Breast epithelium (tissue), 4 donors: ENCODE measurements at regions not wholly inside any gene's neighbourhood (a gene's known extent, or its start where the extent isn't known, plus 50 kb on each side); places are given as distances from the start of the nearest gene placed in this dataset.
"Not testable (repeated sequence)": the region's sequence is repeated elsewhere in the genome, so short reads cannot be mapped to it uniquely, and the experiment has no call there.

ENCODE experiments used
- DNase-seq, 2 donors: peaks; one replicate each; pipeline ENCODE4 v3.0.0-alpha.2; 2019; ENCODE audit warnings: low spot score in 2 of 2
- H3K27ac ChIP-seq, 2 donors: fragments of 200-600 bp; sonication (generic) in 1 of 2; one replicate each; pipeline ENCODE4 v1.5.1; 2016 to 2019; ENCODE audit warnings: mild to moderate bottlenecking in 1 of 2
- H3K27me3 ChIP-seq, 2 donors: fragments of 200-600 bp; sonication (generic) in 1 of 2; one replicate each; pipeline versions ENCODE4 v1.5.1 to v1.6.0; 2017 to 2019; ENCODE audit warnings: control low read depth in 1 of 2, mild to moderate bottlenecking in 1 of 2
- H3K36me3 ChIP-seq: fragments of 200-600 bp; one replicate; pipeline ENCODE4 v1.5.1; 2019
- H3K4me1 ChIP-seq, 2 donors: fragments of 200-600 bp; sonication (generic); one replicate each; pipeline ENCODE4 v1.5.1; 2016 to 2019; ENCODE audit warnings: control low read depth in 1 of 2
- H3K4me3 ChIP-seq, 3 donors: fragments of 200-600 bp; sonication (generic); 1 replicate in 2 of 3; 2 replicates in 1 of 3; pipeline ENCODE4 v1.5.1; 2016 to 2019; ENCODE audit warnings: mild to moderate bottlenecking in 3 of 3, moderate library complexity in 2 of 3
- H3K9me3 ChIP-seq, 2 donors: fragments of 200-600 bp; sonication (generic) in 1 of 2; one replicate each; pipeline ENCODE4 v1.5.1; 2016 to 2019; ENCODE audit warnings: control low read depth in 1 of 2
- CTCF ChIP-seq, 3 donors: fragments of 450-650 bp; IDR thresholded peaks; one replicate each; pipeline ENCODE4 v1.5.1; 2016 to 2017; ENCODE audit warnings: antibody characterized with exemption in 3 of 3, mild to moderate bottlenecking in 3 of 3, moderate library complexity in 3 of 3
- POLR2A ChIP-seq: fragments of 450-650 bp; IDR thresholded peaks from one replicate; pipeline ENCODE4 v1.6.1; 2016; ENCODE audit warnings: antibody characterized with exemption, mild to moderate bottlenecking, moderate library complexity
- POLR2AphosphoS5 ChIP-seq, 3 donors: sonication (generic); formaldehyde crosslinking; IDR thresholded peaks; one replicate each; pipeline ENCODE4 v1.6.1; 2017; ENCODE audit warnings: antibody characterized with exemption in 3 of 3
- intact Hi-C: fragments of 100-400 bp; cut with DNase I; formaldehyde crosslinking; loops from one replicate; pipeline ENCODE4 v1.15.1; 2023; ENCODE audit warnings: low total_unique reads

GRCh38 chr14:29403091-29403490 is 524.6 kb downstream of the PRKD1 start:
- no peaks in the 10 kb centered on the region for H3K36me3 ChIP-seq
- no peak overlapping the region for H3K27ac ChIP-seq
- H3K27me3 ChIP-seq, result no peaks in the 10 kb centered on the region
- H3K4me3 ChIP-seq, result no peak overlapping the region
- TF ChIP-seq POLR2A, result no peak
- TF ChIP-seq POLR2AphosphoS5 (IDR thresholded peaks at IDR 0.05), result no peak
- intact Hi-C loops, result no loop called here
- H3K4me1 ChIP-seq, result no peaks in the 10 kb centered on the region
- no peak for DNase-seq
- peaks cover 0 to 15% of the 10 kb centered on the region in 2 donors for H3K9me3 ChIP-seq

- no peaks in the 10 kb centered on the region for H3K4me1 ChIP-seq
- no peak for DNase-seq
- H3K27me3 ChIP-seq, result no peaks in the 10 kb centered on the region
- H3K9me3 ChIP-seq, result peaks cover 0 to 20% of the 10 kb centered on the region in 2 donors
- intact Hi-C loops, result loop anchor here (10.0 kb wide), 1 partner anchor 1024 kb away; no protein-coding TSS in a partner anchor
- no peak overlapping the region for H3K4me3 ChIP-seq
- no peaks in the 10 kb centered on the region for H3K36me3 ChIP-seq
- H3K27ac ChIP-seq, result no peak overlapping the region
- TF ChIP-seq POLR2AphosphoS5 (IDR thresholded peaks at IDR 0.05), result no peak
- no peak for TF ChIP-seq POLR2A
- TF ChIP-seq CTCF (IDR thresholded peaks at IDR 0.05), result no peak
Observed at GRCh38 chr14:29410581-29410980, 517.1 kb downstream of the PRKD1 start.

GRCh38 chr14:29414931-29415330 is 512.7 kb downstream of the PRKD1 start:
- H3K4me3 ChIP-seq, H3K27ac ChIP-seq, H3K9me3 ChIP-seq, H3K36me3 ChIP-seq, DNase-seq, H3K4me1 ChIP-seq, H3K27me3 ChIP-seq: not testable (repeated sequence)
- intact Hi-C loops, result loop anchor here (10.0 kb wide), 1 partner anchor 1020 kb away; no protein-coding TSS in a partner anchor

- intact Hi-C loops, result loop anchor here (10.0 kb wide), 1 partner anchor 1015 kb away; no protein-coding TSS in a partner anchor
- Histone ChIP-seq H3K27me3 (no peaks in the 10 kb centered on the region), H3K9me3 (no peaks in the 10 kb centered on the region), H3K36me3 (no peaks in the 10 kb centered on the region), H3K4me1 (no peaks in the 10 kb centered on the region), H3K27ac (no peak overlapping the region), H3K4me3 (no peak overlapping the region)
- TF ChIP-seq POLR2AphosphoS5 (IDR thresholded peaks at IDR 0.05), result no peak
- TF ChIP-seq POLR2A, result no peak
- no peak for TF ChIP-seq CTCF (IDR thresholded peaks at IDR 0.05)
- no peak for DNase-seq
Observed at GRCh38 chr14:29419736-29420135, 507.9 kb downstream of the PRKD1 start.

- H3K4me1 ChIP-seq, result no peaks in the 10 kb centered on the region
- no peaks in the 10 kb centered on the region for H3K36me3 ChIP-seq
- intact Hi-C loops, result no loop called here
- no peaks in the 10 kb centered on the region for H3K9me3 ChIP-seq
- DNase-seq, result no peak
- H3K4me3 ChIP-seq, result no peak overlapping the region
- no peak overlapping the region for H3K27ac ChIP-seq
- TF ChIP-seq CTCF (IDR thresholded peaks at IDR 0.05), result no peak
- TF ChIP-seq POLR2A, result no peak
- no peak for TF ChIP-seq POLR2AphosphoS5 (IDR thresholded peaks at IDR 0.05)
- H3K27me3 ChIP-seq, result no peaks in the 10 kb centered on the region
Observed at GRCh38 chr14:29421156-29421728, 506.4 kb downstream of the PRKD1 start.

GRCh38 chr14:29425705-29426482 is 501.8 kb downstream of the PRKD1 start:
- Histone ChIP-seq H3K9me3 (no peaks in the 10 kb centered on the region), H3K27me3 (no peaks in the 10 kb centered on the region), H3K4me3 (no peak overlapping the region), H3K36me3 (no peaks in the 10 kb centered on the region), H3K4me1 (no peaks in the 10 kb centered on the region), H3K27ac (no peak overlapping the region)
- intact Hi-C loops, result no loop called here
- DNase-seq, result no peak
- TF ChIP-seq POLR2AphosphoS5 (IDR thresholded peaks at IDR 0.05), result no peak
- TF ChIP-seq POLR2A, result no peak
